AG08396 (cell line): ENCODE measurements at regions not wholly inside any gene's neighbourhood (a gene's known extent, or its start where the extent isn't known, plus 50 kb on each side); places are given as distances from the start of the nearest gene placed in this dataset.
"Not testable (repeated sequence)": the region's sequence is repeated elsewhere in the genome, so short reads cannot be mapped to it uniquely, and the experiment has no call there.

Experiments
- DNase-seq: peaks from one replicate; pipeline ENCODE4 v3.0.0; 2012; ENCODE audit warnings: low spot score, mixed read lengths

- no peak for DNase-seq
Observed at GRCh38 chr6:11486959-11487358, 50.6 kb upstream of the TMEM170B start.

- no peak for DNase-seq
Observed at GRCh38 chr6:11486486-11486885, 51.1 kb upstream of the TMEM170B start.

DNA sequence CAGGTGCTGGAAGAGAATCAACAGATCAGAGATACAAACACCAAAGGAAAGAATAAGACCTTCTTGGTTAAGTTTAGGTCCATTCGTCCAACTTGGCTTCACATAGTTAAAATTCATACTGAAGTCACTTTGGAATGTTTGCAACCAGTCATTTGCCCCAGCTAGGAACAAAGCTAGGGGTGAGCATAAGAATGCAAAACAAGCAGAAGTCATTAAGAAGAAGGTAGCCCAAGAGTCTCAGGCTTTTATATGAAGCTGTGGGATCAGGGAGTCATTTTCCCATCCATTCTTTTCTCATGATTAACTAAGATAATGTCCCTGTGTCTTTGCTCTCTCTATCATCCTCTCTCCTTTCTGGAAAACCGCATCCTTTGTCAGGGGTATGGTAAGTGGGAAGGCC, 51.5 kb upstream of the TMEM170B start:
- no peak for DNase-seq

GRCh38 chr6:11485271-11485670, 52.3 kb upstream of the TMEM170B start:
- DNase-seq = no peak

- no peak for DNase-seq
Observed at GRCh38 chr6:11484441-11484840, 53.1 kb upstream of the TMEM170B start.

GRCh38 chr6:11482616-11483015, 54.9 kb upstream of the TMEM170B start:
- DNase-seq = no peak

GRCh38 chr6:11480541-11480940, 57.0 kb upstream of the TMEM170B start:
- no peak for DNase-seq

DNA sequence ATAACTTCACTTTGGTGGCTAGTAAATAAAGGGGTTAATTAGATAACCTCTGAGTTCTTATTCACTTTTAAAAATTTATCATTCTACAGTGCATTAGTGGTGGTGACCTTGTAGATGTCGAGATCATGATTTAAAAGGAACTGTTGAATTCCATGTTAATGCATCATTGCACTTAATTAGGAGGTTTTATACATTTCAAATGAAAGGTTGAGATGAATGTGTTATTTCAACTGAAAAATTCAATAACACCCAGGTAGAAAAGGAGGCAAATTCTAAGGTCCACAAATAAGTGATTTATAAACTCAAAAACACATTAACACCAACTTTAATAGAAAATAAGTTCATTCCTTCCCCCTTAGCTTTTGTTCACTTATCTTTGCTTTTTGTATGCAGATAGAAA, 58.3 kb upstream of the TMEM170B start:
- DNase-seq = no peak

DNA sequence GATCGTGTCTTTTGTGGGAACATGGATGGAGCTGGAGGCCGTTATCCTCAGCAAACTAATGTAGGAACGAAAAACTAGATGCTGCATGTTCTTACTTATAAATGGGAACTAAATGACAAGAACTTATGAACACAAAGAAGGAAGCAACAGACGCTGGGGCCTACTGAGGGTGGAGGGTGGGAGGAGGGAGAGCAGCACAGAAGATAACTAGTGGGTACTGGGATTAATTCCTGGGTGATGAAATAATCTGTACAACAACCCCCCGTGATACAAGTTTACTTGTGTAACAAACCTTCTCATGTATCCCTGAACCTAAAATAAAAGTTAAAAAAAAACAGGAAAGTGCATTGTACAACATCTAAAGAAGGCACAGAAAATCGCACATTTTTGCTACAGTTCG, 59.0 kb upstream of the TMEM170B start:
- DNase-seq = no peak

DNA sequence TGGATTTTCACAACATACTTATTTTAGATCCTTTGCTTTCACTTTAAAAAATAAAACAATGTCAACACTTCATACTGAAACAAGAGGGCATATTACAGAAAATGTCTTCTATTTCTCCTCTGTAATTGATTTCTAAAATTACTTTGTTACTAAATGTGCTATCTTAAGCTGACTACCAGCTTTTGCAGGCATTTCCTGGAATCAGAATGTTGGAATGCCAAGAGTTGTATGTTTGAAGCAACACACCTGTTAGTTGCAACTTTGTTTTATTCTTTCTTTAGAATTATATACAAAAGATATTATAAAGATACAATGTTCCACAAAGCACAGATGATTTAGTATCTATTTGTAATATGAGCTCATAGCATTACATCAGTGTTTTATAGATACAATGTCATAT, 62.5 kb upstream of the TMEM170B start:
- DNase-seq = no peak

- no peak for DNase-seq
Observed at GRCh38 chr6:11473008-11473740, 64.4 kb upstream of the TMEM170B start.

GRCh38 chr6:11471261-11471660, 66.3 kb upstream of the TMEM170B start:
- DNase-seq = no peak

DNA sequence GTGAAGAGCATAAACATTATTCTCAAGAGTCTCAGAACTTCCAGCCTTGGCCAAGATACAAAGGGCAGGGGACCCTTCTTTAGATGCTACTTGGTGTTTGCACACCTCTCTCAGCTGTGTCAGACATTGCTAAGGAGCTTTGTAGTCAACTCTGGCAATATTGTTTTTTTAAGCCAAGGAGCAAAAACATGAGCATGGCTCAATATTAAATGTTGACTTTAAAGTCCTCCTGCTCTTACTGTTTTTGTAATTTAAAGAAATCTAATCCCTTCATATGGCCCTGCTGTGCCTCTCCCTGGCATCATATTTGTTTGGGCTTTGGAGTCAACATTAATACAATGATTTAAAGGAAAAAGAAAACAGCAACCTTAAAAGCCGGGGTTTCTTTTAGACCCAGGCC, 67.9 kb upstream of the TMEM170B start:
- DNase-seq = no peak

- not testable (repeated sequence) for DNase-seq
Observed at GRCh38 chr6:11468271-11468670, 69.3 kb upstream of the TMEM170B start.

GRCh38 chr6:11467364-11467763, 70.2 kb upstream of the TMEM170B start:
- DNase-seq = no peak

DNA sequence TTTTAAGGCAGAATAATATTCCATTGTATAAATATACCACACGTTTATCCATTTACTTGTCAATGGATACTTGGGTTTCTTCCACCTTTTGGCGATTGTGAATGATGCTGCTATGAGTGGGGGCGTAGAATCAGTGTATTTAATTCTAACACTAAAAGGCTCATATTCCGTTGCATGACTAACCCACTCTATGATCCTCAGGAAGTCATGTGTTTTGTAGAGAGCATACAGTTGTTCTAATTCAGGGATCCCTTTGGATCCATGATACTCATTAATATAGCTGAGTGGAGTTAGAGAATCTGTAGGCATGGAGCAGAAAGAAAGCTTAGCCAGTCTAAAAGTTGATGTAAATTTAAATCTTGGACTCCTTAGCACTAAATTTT, 74.2 kb upstream of the TMEM170B start:
- DNase-seq = no peak

- no peak for DNase-seq
Observed at GRCh38 chr6:11462742-11463397, 74.7 kb upstream of the TMEM170B start.

DNA sequence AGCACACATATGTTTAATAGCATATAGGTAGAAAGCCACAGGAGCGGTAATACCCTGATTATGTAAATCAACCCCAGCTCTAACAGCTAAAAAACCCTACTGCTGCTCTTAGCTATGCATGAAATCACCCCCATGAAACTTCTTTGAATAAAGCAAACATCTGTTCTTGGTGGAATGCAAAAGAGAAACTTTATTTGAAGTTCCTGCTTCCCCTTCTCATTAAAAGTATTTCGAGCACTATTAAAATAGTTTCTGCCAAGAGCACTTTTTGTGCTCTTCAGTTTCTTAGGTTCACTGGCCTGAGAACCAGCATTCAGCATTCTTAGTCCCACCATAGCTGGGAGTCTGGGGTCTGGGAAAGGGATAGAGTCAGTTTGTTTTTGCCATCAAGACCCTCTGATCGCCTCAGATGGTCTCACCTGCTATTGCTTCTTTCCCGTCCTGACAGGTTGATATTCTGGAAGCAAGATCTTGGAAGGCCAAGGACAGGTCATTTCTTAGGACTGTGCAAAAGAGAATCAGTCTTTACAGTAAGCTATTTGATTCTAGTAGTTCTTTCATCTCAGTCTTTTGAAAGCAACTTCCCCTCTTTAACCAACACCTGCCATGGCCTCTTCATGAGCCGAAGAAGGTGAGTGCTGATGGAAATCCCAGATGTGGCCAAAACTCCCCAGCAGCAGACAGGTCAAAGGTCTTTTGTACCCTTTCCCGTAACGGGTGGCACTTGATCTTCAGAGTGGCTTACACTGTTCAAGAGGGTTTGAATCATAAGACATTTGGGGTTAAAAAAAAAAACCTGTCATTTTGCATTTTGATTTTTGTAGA, 76.5 kb upstream of the TMEM170B start:
- no peak for DNase-seq

- DNase-seq = no peak
Observed at GRCh38 chr6:11460001-11460668, 77.4 kb upstream of the TMEM170B start.

DNA sequence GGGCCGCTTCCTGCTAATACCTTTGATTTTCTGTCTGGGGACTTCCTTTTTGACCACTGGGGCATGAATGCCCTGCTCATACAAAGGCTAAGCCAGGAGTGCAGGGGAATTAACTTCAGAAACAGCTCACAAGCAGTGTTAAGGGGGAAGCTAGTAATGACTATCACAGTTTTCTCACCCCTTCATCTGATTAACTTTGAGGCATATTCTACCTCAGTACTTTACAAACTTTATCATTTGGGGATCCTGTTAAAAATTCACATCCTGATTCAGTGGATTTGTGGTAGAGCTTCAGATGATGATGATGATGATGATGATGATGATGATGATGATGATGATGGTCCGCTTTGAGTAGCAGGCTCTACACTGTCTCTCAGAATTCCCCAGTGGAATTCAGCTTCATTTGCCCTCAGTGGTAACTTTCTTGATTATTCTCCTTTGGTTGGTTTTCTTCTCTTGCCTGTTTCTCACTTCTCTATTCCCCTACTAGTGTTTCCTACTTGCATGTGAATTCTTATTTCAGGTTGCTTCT, 78.4 kb upstream of the TMEM170B start:
- DNase-seq = no peak

- no peak for DNase-seq
Observed at GRCh38 chr6:11458509-11458908, 79.0 kb upstream of the TMEM170B start.

DNA sequence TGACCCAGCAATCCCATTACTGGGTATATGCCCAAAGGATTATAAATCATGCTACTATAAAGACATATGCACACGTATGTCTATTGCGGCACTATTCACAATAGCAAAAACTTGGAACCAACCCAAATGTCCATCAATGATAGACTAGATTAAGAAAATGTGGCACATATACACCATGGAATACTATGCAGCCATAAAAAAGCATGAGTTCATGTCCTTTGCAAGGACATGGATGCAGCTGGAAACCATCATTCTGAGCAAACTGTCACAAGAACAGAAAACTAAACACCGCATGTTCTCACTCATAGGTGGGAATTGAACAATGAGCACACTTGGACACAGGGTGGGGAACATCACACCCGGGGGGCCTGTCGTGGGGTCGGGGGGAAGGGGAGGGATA, 80.1 kb upstream of the TMEM170B start:
- DNase-seq = not testable (repeated sequence)
